ENCODE measurements at regions not wholly inside any gene's neighbourhood (a gene's known extent, or its start where the extent isn't known, plus 50 kb on each side); places are given as distances from the start of the nearest gene placed in this dataset.
"Not testable (repeated sequence)": the region's sequence is repeated elsewhere in the genome, so short reads cannot be mapped to it uniquely, and the experiment has no call there.

- Histone ChIP-seq H3K36me3 (ENCODE audit: control insufficient read depth in 2 of 2, insufficient read depth in 2 of 2, low read length in 2 of 2) (no peaks in the 10 kb centered on the region), H3K27ac (ENCODE audit: low read length) (no peak overlapping the region)
These were observed 161.5 kb upstream of the SLC28A3 start for GRCh38 chr9:84502066-84502465.

GRCh38 chr9:84504360-84504759, 163.8 kb upstream of the SLC28A3 start:
- Histone ChIP-seq H3K4me3 (ENCODE audit: low read length in 2 of 2) (no peak overlapping the region), H3K27ac (ENCODE audit: low read length) (no peak overlapping the region), H3K36me3 (ENCODE audit: control insufficient read depth in 2 of 2, insufficient read depth in 2 of 2, low read length in 2 of 2) (no peaks in the 10 kb centered on the region)

More at GRCh38 chr9:84502066-84502465, 161.5 kb upstream of the SLC28A3 start:
- no peak overlapping the region for H3K9ac ChIP-seq (ENCODE audit: low read length in 2 of 2)
- H3K27me3 ChIP-seq (ENCODE audit: control insufficient read depth in 1 of 2, insufficient read depth in 2 of 2, low read length in 2 of 2): no peaks in the 10 kb centered on the region
- no peak overlapping the region for H3K4me3 ChIP-seq (ENCODE audit: low read length in 2 of 2)
- peaks cover 2 to 4% of the 10 kb centered on the region in 2 donors for H3K9me3 ChIP-seq (ENCODE audit: control insufficient read depth in 2 of 2, low read length in 2 of 2)
- H3K4me1 ChIP-seq (ENCODE audit: control insufficient read depth, insufficient read depth, low read length): no peaks in the 10 kb centered on the region

GRCh38 chr9:84511651-84512050, 157.9 kb upstream of the NTRK2 start:
- no peaks in the 10 kb centered on the region for H3K4me1 ChIP-seq (ENCODE audit: control insufficient read depth, insufficient read depth, low read length)
- peaks cover 5 to 10% of the 10 kb centered on the region in 2 donors for H3K9me3 ChIP-seq (ENCODE audit: control insufficient read depth in 2 of 2, low read length in 2 of 2)
- no peak overlapping the region for H3K4me3 ChIP-seq (ENCODE audit: low read length in 2 of 2)
- H3K27me3 ChIP-seq (ENCODE audit: control insufficient read depth in 1 of 2, insufficient read depth in 2 of 2, low read length in 2 of 2): no peaks in the 10 kb centered on the region
- no peak overlapping the region for H3K27ac ChIP-seq (ENCODE audit: low read length)
- no peak overlapping the region for H3K9ac ChIP-seq (ENCODE audit: low read length in 2 of 2)
- no peaks in the 10 kb centered on the region for H3K36me3 ChIP-seq (ENCODE audit: control insufficient read depth in 2 of 2, insufficient read depth in 2 of 2, low read length in 2 of 2)

More at GRCh38 chr9:84504360-84504759, 163.8 kb upstream of the SLC28A3 start:
- no peaks in the 10 kb centered on the region for H3K4me1 ChIP-seq (ENCODE audit: control insufficient read depth, insufficient read depth, low read length)
- no peak overlapping the region for H3K9ac ChIP-seq (ENCODE audit: low read length in 2 of 2)
- H3K27me3 ChIP-seq (ENCODE audit: control insufficient read depth in 1 of 2, insufficient read depth in 2 of 2, low read length in 2 of 2): no peaks in the 10 kb centered on the region
- peaks cover 7 to 9% of the 10 kb centered on the region in 2 donors for H3K9me3 ChIP-seq (ENCODE audit: control insufficient read depth in 2 of 2, low read length in 2 of 2)

GRCh38 chr9:84512493-84512892, 157.0 kb upstream of the NTRK2 start:
- Histone ChIP-seq H3K27me3 (ENCODE audit: control insufficient read depth in 1 of 2, insufficient read depth in 2 of 2, low read length in 2 of 2) (no peaks in the 10 kb centered on the region), H3K36me3 (ENCODE audit: control insufficient read depth in 2 of 2, insufficient read depth in 2 of 2, low read length in 2 of 2) (no peaks in the 10 kb centered on the region), H3K27ac (ENCODE audit: low read length) (no peak overlapping the region), H3K9ac (ENCODE audit: low read length in 2 of 2) (no peak overlapping the region), H3K4me1 (ENCODE audit: control insufficient read depth, insufficient read depth, low read length) (no peaks in the 10 kb centered on the region), H3K9me3 (ENCODE audit: control insufficient read depth in 2 of 2, low read length in 2 of 2) (peaks cover 5 to 10% of the 10 kb centered on the region in 2 donors), H3K4me3 (ENCODE audit: low read length in 2 of 2) (no peak overlapping the region)

- no peaks in the 10 kb centered on the region for H3K36me3 ChIP-seq (ENCODE audit: control insufficient read depth in 2 of 2, insufficient read depth in 2 of 2, low read length in 2 of 2)
- no peak overlapping the region for H3K27ac ChIP-seq (ENCODE audit: low read length)
- H3K4me1 ChIP-seq (ENCODE audit: control insufficient read depth, insufficient read depth, low read length): no peaks in the 10 kb centered on the region
- no peaks in the 10 kb centered on the region for H3K27me3 ChIP-seq (ENCODE audit: control insufficient read depth in 1 of 2, insufficient read depth in 2 of 2, low read length in 2 of 2)
- H3K4me3 ChIP-seq (ENCODE audit: low read length in 2 of 2): no peak overlapping the region
- peaks cover 3 to 5% of the 10 kb centered on the region in 2 donors for H3K9me3 ChIP-seq (ENCODE audit: control insufficient read depth in 2 of 2, low read length in 2 of 2)
- no peak overlapping the region for H3K9ac ChIP-seq (ENCODE audit: low read length in 2 of 2)
These were observed 156.1 kb upstream of the NTRK2 start for GRCh38 chr9:84513473-84513872.

- Histone ChIP-seq H3K4me1 (ENCODE audit: control insufficient read depth, insufficient read depth, low read length) (no peaks in the 10 kb centered on the region), H3K4me3 (ENCODE audit: low read length in 2 of 2) (no peak overlapping the region), H3K9ac (ENCODE audit: low read length in 2 of 2) (no peak overlapping the region)
These were observed 155.6 kb upstream of the NTRK2 start for GRCh38 chr9:84513979-84514378.

GRCh38 chr9:84514421-84514820, 155.1 kb upstream of the NTRK2 start:
- H3K9ac ChIP-seq (ENCODE audit: low read length in 2 of 2): no peak overlapping the region
- peaks cover 3 to 5% of the 10 kb centered on the region in 2 donors for H3K9me3 ChIP-seq (ENCODE audit: control insufficient read depth in 2 of 2, low read length in 2 of 2)
- no peak overlapping the region for H3K27ac ChIP-seq (ENCODE audit: low read length)
- H3K4me1 ChIP-seq (ENCODE audit: control insufficient read depth, insufficient read depth, low read length): no peaks in the 10 kb centered on the region
- H3K4me3 ChIP-seq (ENCODE audit: low read length in 2 of 2): no peak overlapping the region
- no peaks in the 10 kb centered on the region for H3K36me3 ChIP-seq (ENCODE audit: control insufficient read depth in 2 of 2, insufficient read depth in 2 of 2, low read length in 2 of 2)
- H3K27me3 ChIP-seq (ENCODE audit: control insufficient read depth in 1 of 2, insufficient read depth in 2 of 2, low read length in 2 of 2): no peaks in the 10 kb centered on the region

More at GRCh38 chr9:84513979-84514378, 155.6 kb upstream of the NTRK2 start:
- Histone ChIP-seq H3K9me3 (ENCODE audit: control insufficient read depth in 2 of 2, low read length in 2 of 2) (peaks cover 3 to 5% of the 10 kb centered on the region in 2 donors), H3K36me3 (ENCODE audit: control insufficient read depth in 2 of 2, insufficient read depth in 2 of 2, low read length in 2 of 2) (no peaks in the 10 kb centered on the region), H3K27ac (ENCODE audit: low read length) (no peak overlapping the region), H3K27me3 (ENCODE audit: control insufficient read depth in 1 of 2, insufficient read depth in 2 of 2, low read length in 2 of 2) (no peaks in the 10 kb centered on the region)

- no peaks in the 10 kb centered on the region for H3K27me3 ChIP-seq (ENCODE audit: control insufficient read depth in 1 of 2, insufficient read depth in 2 of 2, low read length in 2 of 2)
These were observed 152.5 kb upstream of the NTRK2 start for GRCh38 chr9:84517026-84517425.

GRCh38 chr9:84519413-84519812, 150.1 kb upstream of the NTRK2 start:
- Histone ChIP-seq H3K9ac (ENCODE audit: low read length in 2 of 2) (no peak overlapping the region), H3K4me1 (ENCODE audit: control insufficient read depth, insufficient read depth, low read length) (no peaks in the 10 kb centered on the region), H3K4me3 (ENCODE audit: low read length in 2 of 2) (no peak overlapping the region), H3K27ac (ENCODE audit: low read length) (no peak overlapping the region), H3K27me3 (ENCODE audit: control insufficient read depth in 1 of 2, insufficient read depth in 2 of 2, low read length in 2 of 2) (no peaks in the 10 kb centered on the region), H3K36me3 (ENCODE audit: control insufficient read depth in 2 of 2, insufficient read depth in 2 of 2, low read length in 2 of 2) (no peaks in the 10 kb centered on the region), H3K9me3 (ENCODE audit: control insufficient read depth in 2 of 2, low read length in 2 of 2) (peaks cover 0 to 5% of the 10 kb centered on the region in 2 donors)

More at GRCh38 chr9:84517026-84517425, 152.5 kb upstream of the NTRK2 start:
- Histone ChIP-seq H3K27ac (ENCODE audit: low read length) (no peak overlapping the region), H3K36me3 (ENCODE audit: control insufficient read depth in 2 of 2, insufficient read depth in 2 of 2, low read length in 2 of 2) (no peaks in the 10 kb centered on the region), H3K9me3 (ENCODE audit: control insufficient read depth in 2 of 2, low read length in 2 of 2) (peaks cover 3 to 5% of the 10 kb centered on the region in 2 donors), H3K9ac (ENCODE audit: low read length in 2 of 2) (no peak overlapping the region), H3K4me1 (ENCODE audit: control insufficient read depth, insufficient read depth, low read length) (no peaks in the 10 kb centered on the region), H3K4me3 (ENCODE audit: low read length in 2 of 2) (no peak overlapping the region)

GRCh38 chr9:84521208-84521607, 148.3 kb upstream of the NTRK2 start:
- no peak overlapping the region for H3K9ac ChIP-seq (ENCODE audit: low read length in 2 of 2)
- no peak overlapping the region for H3K27ac ChIP-seq (ENCODE audit: low read length)
- H3K9me3 ChIP-seq (ENCODE audit: control insufficient read depth in 2 of 2, low read length in 2 of 2): peaks cover 0 to 5% of the 10 kb centered on the region in 2 donors
- H3K36me3 ChIP-seq (ENCODE audit: control insufficient read depth in 2 of 2, insufficient read depth in 2 of 2, low read length in 2 of 2): no peaks in the 10 kb centered on the region
- no peaks in the 10 kb centered on the region for H3K27me3 ChIP-seq (ENCODE audit: control insufficient read depth in 1 of 2, insufficient read depth in 2 of 2, low read length in 2 of 2)
- no peaks in the 10 kb centered on the region for H3K4me1 ChIP-seq (ENCODE audit: control insufficient read depth, insufficient read depth, low read length)
- H3K4me3 ChIP-seq (ENCODE audit: low read length in 2 of 2): no peak overlapping the region

GRCh38 chr9:84526211-84526610, 143.3 kb upstream of the NTRK2 start:
- not testable (repeated sequence) for H3K4me1 ChIP-seq (ENCODE audit: control insufficient read depth, insufficient read depth, low read length); H3K36me3 ChIP-seq (ENCODE audit: control insufficient read depth in 2 of 2, insufficient read depth in 2 of 2, low read length in 2 of 2); H3K27ac ChIP-seq (ENCODE audit: low read length); H3K9ac ChIP-seq (ENCODE audit: low read length in 2 of 2); H3K27me3 ChIP-seq (ENCODE audit: control insufficient read depth in 1 of 2, insufficient read depth in 2 of 2, low read length in 2 of 2); H3K4me3 ChIP-seq (ENCODE audit: low read length in 2 of 2); H3K9me3 ChIP-seq (ENCODE audit: control insufficient read depth in 2 of 2, low read length in 2 of 2)

All from stomach smooth muscle (tissue), 2 donors.